Ovary (tissue), 7 donors: ENCODE measurements at regions not wholly inside any gene's neighbourhood (a gene's known extent, or its start where the extent isn't known, plus 50 kb on each side); places are given as distances from the start of the nearest gene placed in this dataset.

Experiments
- DNase-seq, 5 donors: peaks; one replicate each; pipeline ENCODE4 v3.0.0-alpha.2; 2019 to 2020
- H3K27ac ChIP-seq, 2 donors: fragments of 200-600 bp; one replicate each; pipeline versions ENCODE4 v1.5.1 to v1.8.0; 2019 to 2022
- H3K27me3 ChIP-seq: fragments of 200-600 bp; one replicate; pipeline ENCODE4 v1.8.0; 2022
- H3K36me3 ChIP-seq: fragments of 200-600 bp; sonication (generic); one replicate; pipeline ENCODE4 v1.5.1; 2019
- H3K4me1 ChIP-seq: one replicate; pipeline ENCODE4 v1.8.1; 2013; ENCODE audit warnings: mild to moderate bottlenecking, moderate library complexity; ENCODE audit not compliant: insufficient read depth
- H3K4me3 ChIP-seq: fragments of 200-600 bp; sonication (generic); one replicate; pipeline ENCODE4 v1.5.1; 2017
- H3K9me3 ChIP-seq, 2 donors: fragments of 200-600 bp in 1 of 2; sonication (generic) in 1 of 2; one replicate each; pipeline versions ENCODE4 v1.5.1 to v1.8.1; 2013 to 2019; ENCODE audit warnings: mild to moderate bottlenecking in 1 of 2, moderate library complexity in 1 of 2
- CTCF ChIP-seq, 3 donors: fragments of 450-650 bp in 2 of 3; fragments of 200-600 bp in 1 of 3; IDR thresholded peaks; one replicate each; pipeline versions ENCODE4 v1.5.1 to v1.8.0; 2016 to 2022; ENCODE audit warnings: antibody characterized with exemption in 3 of 3, mild to moderate bottlenecking in 1 of 3
- EP300 ChIP-seq: sonication (generic); formaldehyde crosslinking; IDR thresholded peaks from one replicate; pipeline ENCODE4 v1.6.1; 2017; ENCODE audit warnings: antibody characterized with exemption
- POLR2A ChIP-seq: fragments of 450-650 bp; IDR thresholded peaks from one replicate; pipeline ENCODE4 v1.6.1; 2017; ENCODE audit warnings: antibody characterized with exemption, mild to moderate bottlenecking, moderate library complexity
- WGBS, 3 donors: extraction: QIAGEN DNeasy Blood & Tissue Kit in 1 of 3; methylation state at CpG; one replicate each; pipeline versions ENCODE4 v1.1.5 to v1.1.7; 2013 to 2017; 5-methylcytosine and 5-hydroxymethylcytosine counted together
- intact Hi-C, 4 donors: fragments of 100-400 bp; cut with DNase I; formaldehyde crosslinking; loops; one replicate each; pipeline versions ENCODE4 v1.11.0 to v1.15.1; 2022 to 2023
- donor health status: DM: no; HTN: no; CAD: no; lungs with moderate emphysema.
- donor health status: DM: no; HTN: no; CAD: no.
- donor health status: Bipolar disorder and iron deficiency.
- donor health status: DM: no; HTN: no; CAD: no.
- donor health status: DM: yes; HTN: yes; CAD: no.

DNA sequence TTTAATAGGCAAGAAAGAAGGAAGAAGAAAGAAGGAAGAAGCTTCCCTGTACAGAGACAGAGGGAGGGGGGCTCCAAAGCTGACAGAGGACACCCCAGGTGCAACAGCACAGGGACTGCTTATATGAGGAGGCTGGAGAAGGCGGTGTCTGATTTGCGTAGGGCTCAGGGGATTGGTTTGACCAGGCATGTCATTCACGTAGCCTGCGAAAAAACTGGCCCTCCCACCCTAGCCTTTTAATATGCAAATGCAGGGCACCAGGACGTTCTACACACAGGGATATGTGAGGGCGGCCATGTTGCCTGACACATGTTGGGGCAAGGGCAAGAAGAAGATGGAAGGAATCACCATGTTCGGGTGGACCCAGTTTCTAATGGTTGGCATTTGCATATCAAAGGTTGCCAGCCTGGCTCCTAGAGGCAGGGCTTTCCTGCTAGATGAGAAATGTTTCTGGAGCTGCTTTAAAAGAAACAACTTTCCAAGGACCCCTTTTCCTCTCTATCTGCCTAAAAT, 305.4 kb upstream of the CDYL start:
- intact Hi-C loops: no loop called here
- 83 to 89% (median 85%) methylated on average over 7 of the region's 7 CpGs for WGBS, 3 donors
- no peaks in the 10 kb centered on the region for H3K9me3 ChIP-seq
- H3K27ac ChIP-seq: no peak overlapping the region
- no peak overlapping the region for H3K4me3 ChIP-seq
- no peaks in the 10 kb centered on the region for H3K27me3 ChIP-seq
- DNase-seq: no peak
- H3K4me1 ChIP-seq: no peaks in the 10 kb centered on the region
- H3K36me3 ChIP-seq: no peaks in the 10 kb centered on the region
- TF ChIP-seq CTCF (IDR thresholded peaks at IDR 0.05): no peak
- TF ChIP-seq EP300: no peak
- no peak for TF ChIP-seq POLR2A

DNA sequence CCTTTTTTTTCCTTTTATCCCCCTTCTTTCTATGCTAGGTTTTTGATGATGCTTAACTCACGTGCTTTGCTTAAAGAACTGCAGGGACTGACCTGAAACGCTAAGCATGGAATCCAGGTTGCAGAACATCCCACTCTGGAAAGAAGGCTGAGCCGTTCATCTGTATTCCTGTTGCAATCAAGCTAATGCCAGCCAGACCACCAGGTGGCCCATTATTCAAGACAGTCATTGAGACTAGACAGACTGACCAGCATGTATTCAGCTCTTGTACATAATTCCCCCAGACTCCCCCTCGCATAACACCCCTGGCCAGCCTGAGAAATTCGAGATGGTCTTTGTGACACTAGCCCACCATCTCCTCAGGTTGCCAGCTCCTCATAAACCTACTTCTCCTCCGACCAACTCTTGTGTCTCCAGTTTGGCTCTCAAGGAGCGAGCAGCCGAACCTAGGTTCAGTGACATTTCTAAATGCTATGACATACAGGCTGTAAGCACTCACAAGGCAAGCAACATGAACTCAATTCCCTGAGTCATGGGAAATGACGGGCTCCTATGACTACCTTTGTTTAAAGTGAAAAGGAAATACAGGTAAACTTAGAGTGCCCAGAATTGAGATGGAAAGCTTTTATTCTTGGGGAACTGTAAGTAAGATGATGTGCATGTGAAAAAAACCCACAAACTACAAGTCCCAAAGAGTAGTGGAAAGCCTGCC, 309.3 kb upstream of the CDYL start:
- H3K27ac ChIP-seq: no peak overlapping the region
- no peaks in the 10 kb centered on the region for H3K9me3 ChIP-seq
- TF ChIP-seq CTCF (IDR thresholded peaks at IDR 0.05) (no peak), EP300 (no peak), POLR2A (no peak)
- no peaks in the 10 kb centered on the region for H3K27me3 ChIP-seq
- no peaks in the 10 kb centered on the region for H3K4me1 ChIP-seq
- intact Hi-C loops: no loop called here
- H3K36me3 ChIP-seq: no peaks in the 10 kb centered on the region
- DNase-seq: no peak
- H3K4me3 ChIP-seq: no peak overlapping the region
- 77 to 80% (median 77%) methylated on average over 9 of the region's 9 CpGs for WGBS, 3 donors

DNA sequence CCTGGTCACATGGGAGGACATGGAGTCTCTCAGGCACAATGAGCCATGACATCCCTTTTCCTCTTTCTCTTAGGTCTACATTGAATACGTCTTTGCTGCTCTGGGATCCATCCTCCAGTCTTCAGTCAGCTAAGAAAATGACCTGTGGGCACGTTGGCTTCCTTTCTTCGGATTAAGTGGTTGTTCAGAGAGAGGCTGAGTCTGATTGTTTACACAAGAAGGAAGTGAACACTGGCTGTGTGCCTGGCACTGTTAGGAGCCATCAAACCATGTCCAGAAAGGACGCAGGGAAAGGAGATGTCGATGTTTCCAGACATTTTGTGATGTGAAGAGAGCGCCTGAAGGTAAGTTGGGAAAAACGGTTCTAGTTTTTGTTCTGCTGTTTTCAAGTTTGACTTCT, 309.9 kb upstream of the CDYL start:
- TF ChIP-seq POLR2A (no peak), CTCF (IDR thresholded peaks at IDR 0.05) (no peak), EP300 (no peak)
- DNase-seq: no peak
- H3K27me3 ChIP-seq: no peaks in the 10 kb centered on the region
- H3K36me3 ChIP-seq: no peaks in the 10 kb centered on the region
- intact Hi-C loops: no loop called here
- no peaks in the 10 kb centered on the region for H3K9me3 ChIP-seq
- no peaks in the 10 kb centered on the region for H3K4me1 ChIP-seq
- WGBS, 3 donors: 53 to 58% (median 57%) methylated on average over 7 of the region's 7 CpGs
- no peak overlapping the region for H3K4me3 ChIP-seq
- no peak overlapping the region for H3K27ac ChIP-seq

- H3K36me3 ChIP-seq: no peaks in the 10 kb centered on the region
- 86 to 95% (median 87%) methylated on average over 2 of the region's 2 CpGs for WGBS, 3 donors
- H3K9me3 ChIP-seq: no peaks in the 10 kb centered on the region
- H3K27ac ChIP-seq: no peak overlapping the region
- H3K27me3 ChIP-seq: no peaks in the 10 kb centered on the region
- intact Hi-C loops: no loop called here
- TF ChIP-seq CTCF (IDR thresholded peaks at IDR 0.05) (no peak), POLR2A (no peak), EP300 (no peak)
- peaks cover 5% of the 10 kb centered on the region for H3K4me1 ChIP-seq
- no peak for DNase-seq
- H3K4me3 ChIP-seq: no peak overlapping the region
Measured at GRCh38 chr6:4464638-4465037, 311.6 kb upstream of the CDYL start.
